GM21786 (cell line): ENCODE measurements at regions not wholly inside any gene's neighbourhood (a gene's known extent, or its start where the extent isn't known, plus 50 kb on each side); places are given as distances from the start of the nearest gene placed in this dataset.
"Not testable (repeated sequence)": the region's sequence is repeated elsewhere in the genome, so short reads cannot be mapped to it uniquely, and the experiment has no call there.

ENCODE experiments used
- ATAC-seq: cut with Tn5 transposase; IDR thresholded peaks from one replicate; pipeline ENCODE4 v1.9.1; 2021; ENCODE audit not compliant: unreplicated experiment

GRCh38 chr10:37067576-37067975 lies 57.8 kb upstream of the ANKRD30A start:
- no peak for ATAC-seq

GRCh38 chr10:37062296-37062695 lies 63.1 kb upstream of the ANKRD30A start:
- not testable (repeated sequence) for ATAC-seq

DNA sequence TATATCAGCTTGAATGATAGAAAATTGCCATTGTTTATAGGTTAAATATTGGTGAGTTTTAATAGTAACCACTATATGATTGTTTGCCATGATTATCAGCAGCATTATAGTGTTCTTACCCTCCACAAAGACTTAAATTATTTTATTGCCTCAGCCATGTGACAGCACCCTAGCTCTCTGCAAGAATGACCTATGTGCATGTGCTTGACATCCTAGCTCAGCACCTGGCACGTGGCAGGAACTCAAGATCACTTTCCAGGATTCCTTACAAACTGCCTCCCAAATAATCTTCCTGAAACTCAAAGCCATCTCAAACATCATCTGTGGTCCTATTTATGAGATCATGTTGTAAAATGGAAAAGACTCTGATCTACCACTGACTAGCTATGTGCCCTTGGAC lies 68.1 kb upstream of the ANKRD30A start:
- no peak for ATAC-seq

GRCh38 chr10:37053476-37053875 lies 71.9 kb upstream of the ANKRD30A start:
- ATAC-seq: no peak

GRCh38 chr10:37049982-37050381 lies 75.4 kb upstream of the ANKRD30A start:
- ATAC-seq: not testable (repeated sequence)

DNA sequence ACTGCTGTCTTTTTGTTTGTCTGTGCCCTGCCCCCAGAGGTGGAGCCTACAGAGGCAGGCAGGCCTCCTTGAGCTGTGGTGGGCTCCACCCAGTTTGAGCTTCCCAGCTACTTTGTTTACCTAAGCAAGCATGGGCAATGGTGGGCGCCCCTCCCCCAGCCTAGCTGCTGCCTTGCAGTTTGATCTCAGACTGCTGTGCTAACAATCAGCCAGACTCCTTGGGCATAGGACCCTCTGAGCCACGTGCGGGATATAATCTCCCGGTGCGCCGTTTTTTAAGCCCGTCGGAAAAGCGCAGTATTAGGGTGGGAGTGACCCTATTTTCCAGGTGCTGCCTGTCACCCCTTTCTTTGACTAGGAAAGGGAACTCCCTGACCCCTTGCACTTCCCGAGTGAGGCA lies 81.1 kb upstream of the ANKRD30A start:
- not testable (repeated sequence) for ATAC-seq

DNA sequence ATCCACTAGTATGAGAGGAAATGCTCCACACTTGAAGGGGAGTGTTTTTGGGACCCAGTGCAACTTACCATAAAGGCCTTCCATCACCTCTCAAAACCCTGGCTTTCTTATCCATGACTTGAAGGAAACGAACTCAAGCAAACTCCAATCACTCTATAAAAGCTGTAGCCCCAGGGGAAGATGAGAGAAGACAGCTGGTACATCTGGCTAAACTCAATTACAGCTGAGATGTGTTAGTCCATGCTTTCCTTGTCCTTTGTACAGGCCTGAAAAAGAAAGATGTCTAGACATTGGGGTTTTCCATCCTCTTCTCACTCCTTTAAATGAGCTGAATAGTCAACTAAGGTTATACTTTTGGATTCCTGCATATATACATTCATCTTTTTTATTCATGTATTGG lies 89.5 kb upstream of the ANKRD30A start:
- ATAC-seq: no peak

DNA sequence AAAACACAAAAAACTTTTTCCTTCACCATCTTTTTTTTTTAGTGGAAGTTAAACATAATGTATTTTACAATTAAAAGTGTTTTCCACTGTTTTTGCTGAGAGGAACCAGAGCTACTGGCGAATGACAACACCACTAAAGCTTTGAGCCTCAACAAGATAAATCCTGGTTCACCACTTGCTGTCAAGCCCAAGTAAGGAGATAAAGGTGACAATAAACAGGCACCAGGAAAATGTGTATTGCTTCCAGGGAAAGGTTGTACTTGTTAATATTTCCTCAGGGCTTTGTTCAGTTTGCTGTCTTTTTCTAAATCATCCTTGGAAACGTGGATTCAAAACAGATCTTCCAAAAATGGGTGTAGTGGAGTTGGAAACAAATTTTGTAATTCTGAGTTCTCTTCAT lies 109.9 kb upstream of the ANKRD30A start:
- ATAC-seq: no peak

DNA sequence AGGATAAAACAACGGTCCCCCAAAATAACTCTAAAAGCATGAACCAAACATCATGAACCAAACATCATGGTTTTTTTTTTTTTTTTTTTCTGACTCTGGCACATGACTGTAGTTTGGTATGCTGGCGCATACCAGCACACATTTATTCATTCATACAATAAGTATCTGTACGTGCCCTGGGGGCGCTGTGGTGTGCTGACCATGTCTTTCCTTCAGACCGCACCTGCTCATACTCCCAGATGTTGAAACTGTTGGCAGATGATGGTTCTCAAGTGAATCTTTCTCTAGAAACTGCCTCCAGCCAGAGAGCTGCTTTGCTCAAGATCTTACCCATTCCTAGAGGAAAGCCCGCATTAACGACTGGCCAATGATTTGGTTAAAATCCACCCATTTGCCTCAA lies 114.7 kb upstream of the ANKRD30A start:
- ATAC-seq: no peak

DNA sequence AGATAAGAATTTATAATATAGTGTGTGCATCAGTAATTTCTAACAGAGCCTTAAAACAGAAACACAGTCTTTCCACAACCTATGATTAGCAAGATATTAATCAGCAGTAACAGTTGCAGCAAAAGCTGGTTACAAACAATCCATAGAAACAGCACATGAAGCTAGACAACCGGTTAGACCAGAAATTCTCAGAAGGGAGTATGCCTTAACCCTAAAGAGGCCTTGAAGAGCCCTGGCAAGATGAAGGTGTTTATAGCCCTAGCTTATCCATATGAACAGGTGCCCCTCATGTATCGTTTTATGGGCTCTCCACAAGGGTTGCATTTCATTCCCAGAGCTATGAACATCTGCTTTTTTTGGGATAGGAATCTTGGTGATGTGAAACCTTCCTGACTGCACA lies 117.1 kb upstream of the ANKRD30A start:
- not testable (repeated sequence) for ATAC-seq

- ATAC-seq: no peak
Measured at GRCh38 chr10:37003126-37003525, 122.3 kb upstream of the ANKRD30A start.

GRCh38 chr10:36995806-36996205 lies 129.6 kb upstream of the ANKRD30A start:
- not testable (repeated sequence) for ATAC-seq

DNA sequence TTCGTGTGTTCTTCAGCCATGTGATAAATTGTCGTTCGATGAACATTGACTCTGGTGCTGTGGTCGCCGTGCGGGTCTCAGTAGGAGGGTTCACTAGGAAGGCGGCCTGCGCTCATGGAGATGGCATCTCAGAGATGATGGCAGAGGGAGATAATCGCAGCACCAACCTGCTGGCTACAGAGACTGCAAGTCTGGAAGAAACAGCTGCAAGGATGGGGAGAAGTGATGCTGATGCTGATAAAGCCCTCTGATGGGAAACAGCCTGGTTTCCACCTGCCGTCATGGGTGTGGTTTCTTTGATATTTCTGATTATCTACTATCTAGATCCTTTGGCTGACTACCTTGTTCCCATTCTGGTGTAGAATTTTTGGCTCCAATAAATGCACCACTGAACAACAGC lies 130.5 kb upstream of the ANKRD30A start:
- ATAC-seq: no peak

- ATAC-seq: no peak
Measured at GRCh38 chr10:36989233-36989632, 136.2 kb upstream of the ANKRD30A start.

GRCh38 chr10:36946598-36946997 lies 178.8 kb upstream of the ANKRD30A start:
- ATAC-seq: no peak

- no peak for ATAC-seq
Measured at GRCh38 chr10:36943544-36943943, 181.9 kb upstream of the ANKRD30A start.

DNA sequence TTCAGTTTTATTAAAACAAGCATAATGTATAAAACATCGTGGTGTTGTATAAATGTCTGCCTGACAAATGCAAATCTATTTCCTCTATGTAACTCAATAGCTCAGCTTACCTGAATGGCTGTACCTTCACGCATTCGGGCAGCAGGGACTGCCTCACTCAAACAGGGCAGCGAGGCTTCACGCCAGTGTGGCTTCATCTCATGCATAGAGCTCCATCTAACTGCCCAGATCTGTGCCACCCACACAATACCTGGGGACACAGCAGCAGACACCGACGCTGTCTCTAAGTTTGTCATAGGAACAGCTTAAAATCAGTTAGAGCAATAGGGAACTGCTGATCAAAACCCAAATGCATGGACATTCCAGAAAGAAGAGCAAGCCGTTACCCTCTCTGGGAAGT lies 182.8 kb upstream of the ANKRD30A start:
- ATAC-seq: no peak

DNA sequence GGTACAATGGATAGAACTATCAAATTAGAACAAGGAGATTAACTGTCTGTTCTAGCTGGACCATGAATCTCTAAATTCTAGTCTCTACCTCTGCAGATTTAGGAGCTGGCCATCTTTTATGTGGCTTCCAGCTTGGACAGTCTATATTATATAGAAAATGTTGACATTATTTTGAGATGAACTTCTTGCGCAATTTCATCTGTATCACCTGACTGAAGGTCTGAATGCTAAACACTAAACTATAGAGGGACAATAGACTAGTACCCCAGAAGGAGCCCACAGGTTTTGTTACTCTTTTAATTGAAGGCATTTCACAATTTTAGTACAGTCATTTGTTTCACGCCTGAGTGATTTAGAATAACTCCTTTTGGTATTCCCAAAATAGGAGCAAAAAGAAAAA lies 222.4 kb upstream of the ANKRD30A start:
- no peak for ATAC-seq

- no peak for ATAC-seq
Measured at GRCh38 chr10:36899652-36900051, 225.7 kb upstream of the ANKRD30A start.

DNA sequence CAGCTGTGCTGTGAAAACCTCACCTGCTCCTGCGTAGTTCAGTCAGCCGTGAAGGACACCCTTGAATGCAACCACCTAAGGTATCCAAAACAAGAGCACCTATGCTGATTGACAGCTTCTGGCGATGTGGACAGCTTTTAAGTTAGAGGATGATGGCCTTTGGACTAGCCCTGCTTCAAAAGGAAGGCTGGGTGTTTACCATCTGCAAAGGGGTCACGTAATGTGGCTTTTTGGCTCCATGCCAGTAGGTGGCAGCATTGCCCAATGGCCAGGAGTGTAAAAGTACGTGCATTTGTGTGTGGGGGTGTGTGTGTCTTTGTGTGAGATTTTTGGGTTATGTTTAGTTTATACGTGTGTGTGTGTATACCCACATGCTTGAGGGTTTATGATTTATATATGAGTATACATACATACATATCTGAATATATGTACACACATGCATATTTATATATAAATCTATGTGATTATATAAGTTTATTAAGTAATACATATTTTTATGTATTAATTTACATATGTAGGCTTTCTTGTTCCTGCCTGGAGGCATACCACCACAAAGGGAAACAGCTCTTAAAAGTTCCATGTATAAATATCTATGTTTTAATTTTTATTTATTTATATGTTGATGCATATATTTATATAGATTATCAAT lies 236.3 kb upstream of the ANKRD30A start:
- ATAC-seq: no peak

GRCh38 chr10:36886303-36886891 lies 239.0 kb upstream of the ANKRD30A start:
- ATAC-seq: no peak

- ATAC-seq: no peak
Measured at GRCh38 chr10:36885746-36886145, 239.7 kb upstream of the ANKRD30A start.

DNA sequence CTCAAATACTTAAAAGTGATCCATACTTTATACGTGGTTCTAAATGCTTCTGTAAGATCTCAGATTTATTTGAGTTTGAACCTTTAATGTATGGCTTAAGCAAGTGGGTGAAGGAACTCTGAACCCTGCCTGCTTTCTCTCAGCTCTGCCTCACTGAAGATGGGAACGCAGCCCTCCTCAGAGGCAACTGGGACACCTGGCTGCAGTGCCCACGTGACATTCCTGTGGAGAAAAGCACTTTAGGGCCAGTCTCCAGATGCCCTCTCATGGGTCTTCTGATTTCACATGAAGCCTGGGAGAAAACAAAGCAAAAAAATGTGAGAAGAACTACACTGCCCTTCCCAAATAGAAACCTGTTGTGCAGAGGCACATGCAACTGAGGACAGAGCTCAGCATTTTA lies 242.6 kb upstream of the ANKRD30A start:
- ATAC-seq: no peak
